GM21381 (cell line): ENCODE measurements at regions not wholly inside any gene's neighbourhood (a gene's known extent, or its start where the extent isn't known, plus 50 kb on each side); places are given as distances from the start of the nearest gene placed in this dataset.
A peak's percentile ranks its signal among the peaks of the same experiment; 100 is the strongest.
"Not testable (repeated sequence)": the region's sequence is repeated elsewhere in the genome, so short reads cannot be mapped to it uniquely, and the experiment has no call there.

Experiments
- ATAC-seq: cut with Tn5 transposase; IDR thresholded peaks from one replicate; pipeline ENCODE4 v1.9.1; 2021; ENCODE audit warnings: mild to moderate bottlenecking, moderate library complexity; ENCODE audit not compliant: unreplicated experiment

- no peak for ATAC-seq
These were observed 647.3 kb upstream of the GHITM start for GRCh38 chr10:83492004-83492403.

- no peak for ATAC-seq
These were observed 626.6 kb upstream of the GHITM start for GRCh38 chr10:83512681-83513080.

DNA sequence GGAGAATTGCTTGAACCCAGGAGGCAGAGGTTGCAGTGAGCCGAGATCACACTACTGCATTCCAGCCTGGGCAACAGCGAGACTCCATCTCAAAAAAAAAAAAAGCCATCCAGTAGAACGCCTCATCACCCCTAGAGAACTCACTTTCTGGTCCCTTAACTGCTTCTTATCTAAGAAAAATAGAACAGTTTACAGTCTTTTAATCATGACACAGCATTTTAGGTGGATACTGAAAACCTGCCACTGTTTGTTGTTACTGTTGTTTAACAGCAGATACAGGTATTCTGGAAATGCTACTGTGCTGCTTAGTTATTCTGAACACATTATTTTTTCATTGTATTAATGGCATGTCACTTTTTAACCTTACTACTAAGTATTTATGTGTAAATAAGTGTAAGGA, 624.3 kb upstream of the GHITM start:
- no peak for ATAC-seq

- no peak for ATAC-seq
These were observed 622.5 kb upstream of the GHITM start for GRCh38 chr10:83516788-83517187.

DNA sequence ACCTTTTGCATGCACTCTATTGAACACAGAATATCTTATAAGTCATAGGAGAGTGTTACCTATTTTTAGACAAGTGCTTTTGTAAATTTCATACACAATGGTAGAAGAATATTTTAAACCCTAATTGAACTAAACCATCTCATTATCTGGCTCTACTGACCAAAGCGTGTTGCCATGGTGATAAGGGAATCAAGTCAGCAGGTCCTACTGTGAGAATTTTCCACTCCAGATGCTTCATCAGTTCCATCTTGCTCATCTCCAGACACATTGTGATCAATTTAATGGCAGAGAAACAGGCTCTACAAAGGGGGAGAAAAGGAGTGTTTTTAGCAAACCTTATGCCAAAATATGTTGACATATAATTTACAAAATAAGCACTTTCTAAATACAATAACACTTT, 621.9 kb upstream of the GHITM start:
- no peak for ATAC-seq

GRCh38 chr10:83518779-83519178, 620.5 kb upstream of the GHITM start:
- no peak for ATAC-seq

DNA sequence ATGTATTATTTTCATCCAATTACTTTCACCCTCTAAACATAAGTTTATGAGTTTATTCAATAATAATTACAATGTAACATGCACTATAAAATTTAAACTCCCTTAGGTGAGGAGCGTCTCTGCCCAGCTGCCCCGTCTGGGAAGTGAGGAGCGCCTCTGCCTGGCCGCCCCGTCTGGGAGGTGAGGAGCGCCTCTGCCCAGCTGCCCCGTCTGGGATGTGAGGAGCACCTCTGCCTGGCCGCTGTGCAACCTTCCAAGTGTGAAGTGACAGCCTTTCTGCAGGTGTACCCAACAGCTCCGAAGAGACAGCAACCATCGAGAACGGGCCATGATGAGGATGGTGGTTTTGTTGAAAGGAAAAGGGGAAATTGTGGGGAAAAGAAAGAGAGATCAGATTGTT, 618.9 kb upstream of the GHITM start:
- not testable (repeated sequence) for ATAC-seq

DNA sequence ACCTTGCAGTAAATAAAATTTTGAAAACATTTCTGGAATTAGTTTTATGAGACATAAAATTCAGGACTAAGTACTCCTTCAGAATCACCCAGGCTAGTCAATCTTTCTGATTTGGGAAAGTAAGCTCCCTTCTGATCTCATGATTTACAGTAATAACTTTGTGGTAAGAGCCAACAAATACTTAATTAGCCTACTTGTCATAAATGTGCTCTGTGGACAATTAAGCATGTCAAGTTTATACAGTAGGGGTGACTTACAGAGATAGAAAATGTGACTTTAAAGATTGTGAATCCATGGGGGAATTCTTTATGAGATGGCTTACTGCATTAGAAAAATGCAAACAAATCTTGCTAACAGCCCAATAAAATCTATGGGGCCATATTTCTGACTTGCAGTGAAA, 616.9 kb upstream of the GHITM start:
- ATAC-seq, result no peak

DNA sequence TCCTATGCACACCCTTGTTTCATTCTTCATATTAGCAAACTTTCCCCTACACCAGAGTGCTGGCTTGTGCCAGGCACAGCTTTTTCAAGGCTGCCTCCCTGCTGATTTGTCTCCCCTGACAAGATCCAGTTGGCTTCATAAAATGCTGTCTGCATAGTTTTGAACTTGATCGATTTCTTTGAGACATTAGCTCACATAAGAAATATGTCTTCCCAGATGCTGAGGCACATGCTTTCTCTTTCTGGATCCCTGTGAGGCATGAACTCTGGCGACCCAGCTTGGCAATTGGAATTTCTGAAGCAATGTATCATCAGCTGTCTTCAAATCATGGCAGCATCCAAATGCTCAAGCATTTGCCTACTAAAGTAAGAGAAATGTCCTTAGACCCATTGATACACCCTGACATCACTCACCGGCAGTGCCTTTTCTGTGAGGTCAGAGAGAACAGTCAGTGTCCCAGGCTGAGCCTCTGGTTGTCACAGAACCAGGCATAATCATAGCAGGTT, 616.4 kb upstream of the GHITM start:
- no peak for ATAC-seq

DNA sequence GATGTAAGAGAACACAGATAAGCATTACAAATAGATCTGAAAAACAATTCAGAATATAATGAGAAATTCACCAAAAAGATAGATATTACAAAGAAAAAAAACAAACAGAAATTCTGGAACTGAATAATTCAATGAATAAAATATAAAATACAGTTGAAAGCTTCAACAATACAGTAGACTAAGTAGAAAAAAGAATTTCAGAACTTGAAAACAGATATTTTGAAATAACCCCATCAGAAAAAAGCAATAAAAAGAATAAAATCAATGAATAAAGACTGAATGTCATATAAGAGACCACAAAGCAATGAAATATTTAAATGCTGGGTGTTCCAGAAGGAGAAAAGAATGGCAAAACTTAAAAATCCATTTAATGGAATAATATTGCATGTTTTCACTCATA, 611.4 kb upstream of the GHITM start:
- ATAC-seq, result no peak

DNA sequence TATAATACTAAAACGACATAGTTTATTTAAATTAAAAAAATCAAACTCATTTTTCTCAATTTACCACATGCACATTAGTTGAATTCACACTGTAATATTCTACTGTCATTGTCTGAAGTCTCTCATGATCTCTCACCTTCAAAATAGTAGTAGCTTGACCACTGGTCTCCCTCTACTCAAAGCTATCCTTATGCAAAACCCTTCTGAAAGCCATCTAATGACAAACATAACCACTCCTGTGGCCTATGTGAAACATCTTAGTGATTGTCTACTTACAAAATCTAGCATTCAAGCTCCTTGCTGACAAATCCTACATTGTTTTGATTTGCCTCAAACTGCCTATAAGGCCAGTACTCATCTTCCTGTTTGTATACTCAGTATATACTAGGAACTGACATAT, 606.0 kb upstream of the GHITM start:
- no peak for ATAC-seq

- ATAC-seq, result no peak
These were observed 602.9 kb upstream of the GHITM start for GRCh38 chr10:83536426-83536825.

DNA sequence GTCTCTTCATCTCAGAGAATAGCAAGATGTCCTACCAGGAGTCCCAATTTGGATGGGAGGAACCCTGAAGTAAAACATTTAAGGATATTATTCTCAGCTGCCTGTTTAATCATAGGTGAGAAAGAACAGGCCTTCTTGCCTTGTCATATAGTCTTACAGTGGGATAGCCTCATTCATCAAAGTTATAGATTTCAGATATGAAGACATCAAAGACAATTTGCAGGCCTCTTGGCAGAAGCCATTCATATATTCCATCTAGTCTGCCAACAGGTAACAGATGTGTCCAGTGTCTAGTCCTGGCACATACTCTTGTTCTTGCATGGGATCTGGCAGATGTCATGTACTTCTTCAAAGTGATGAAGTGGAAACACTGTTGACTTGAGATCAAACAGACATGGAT, 601.3 kb upstream of the GHITM start:
- ATAC-seq, result no peak

- peak; percentile 63 for ATAC-seq
These were observed 599.6 kb upstream of the GHITM start for GRCh38 chr10:83539528-83540308.

DNA sequence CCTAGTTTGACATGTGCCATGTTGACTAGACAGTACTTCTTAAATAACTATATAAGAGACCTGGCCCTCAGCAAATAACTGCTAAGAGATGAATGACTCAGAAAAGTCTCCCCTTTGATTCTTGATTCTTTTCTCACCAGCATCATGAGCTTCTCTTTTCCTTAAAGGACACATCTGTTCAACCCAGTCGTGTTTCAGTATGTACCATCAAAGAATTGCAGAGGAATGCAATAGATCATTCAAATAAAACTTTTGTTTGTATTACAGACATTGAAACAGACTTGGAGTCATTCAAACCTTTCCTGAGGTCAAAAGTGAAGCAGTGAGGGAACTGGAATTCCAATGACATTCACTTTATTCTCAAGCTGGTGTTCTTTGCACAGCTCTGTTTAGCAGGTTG, 598.3 kb upstream of the GHITM start:
- no peak for ATAC-seq

- ATAC-seq, result peak; percentile 46
These were observed 596.4 kb upstream of the GHITM start for GRCh38 chr10:83542774-83543411.

- ATAC-seq, result no peak
These were observed 595.4 kb upstream of the GHITM start for GRCh38 chr10:83543691-83544462.

GRCh38 chr10:83545901-83546391, 593.4 kb upstream of the GHITM start:
- no peak for ATAC-seq

- not testable (repeated sequence) for ATAC-seq
These were observed 588.1 kb upstream of the GHITM start for GRCh38 chr10:83551190-83551589.

- ATAC-seq, result no peak
These were observed 585.9 kb upstream of the GHITM start for GRCh38 chr10:83553366-83553765.

- ATAC-seq, result peak; percentile 78
These were observed 584.0 kb upstream of the GHITM start for GRCh38 chr10:83555264-83555663.
